ENCODE measurements at regions not wholly inside any gene's neighbourhood (a gene's known extent, or its start where the extent isn't known, plus 50 kb on each side); places are given as distances from the start of the nearest gene placed in this dataset.

- Histone ChIP-seq H3K4me3 (ENCODE audit: low read length) (no peak overlapping the region), H3K9me3 (ENCODE audit: control insufficient read depth, insufficient read depth, low read length) (no peaks in the 10 kb centered on the region), H3K36me3 (ENCODE audit: control insufficient read depth, insufficient read depth, low read length) (no peaks in the 10 kb centered on the region), H3K27ac (ENCODE audit: low read length) (no peak overlapping the region), H3K27me3 (ENCODE audit: control insufficient read depth, insufficient read depth, low read length) (no peaks in the 10 kb centered on the region), H3K4me1 (ENCODE audit: control insufficient read depth, insufficient read depth, low read length) (no peaks in the 10 kb centered on the region)
- 93% methylated on average over 5 of the region's 5 CpGs for WGBS (ENCODE audit: insufficient coverage)
- no peaks in the 10 kb centered on the region for H3K4me1 Mint-ChIP-seq
- H3K9me3 Mint-ChIP-seq = no peaks in the 10 kb centered on the region
- DNase-seq = no peak
- peaks cover 0 to 3% of the 10 kb centered on the region in 2 donors for H3K27me3 Mint-ChIP-seq (ENCODE audit: low read depth in 2 of 2)
- H3K27ac Mint-ChIP-seq = no peak overlapping the region
- no peak for ATAC-seq
- intact Hi-C loops (cut with micrococcal nuclease) = no loop called here
- H3K4me3 Mint-ChIP-seq = no peak overlapping the region
- no peak for TF ChIP-seq CTCF (IDR thresholded peaks at IDR 0.05)
- no peaks in the 10 kb centered on the region for H3K36me3 Mint-ChIP-seq
These were observed 156.0 kb upstream of the ARHGAP5 start for GRCh38 chr14:31920989-31921650.

DNA sequence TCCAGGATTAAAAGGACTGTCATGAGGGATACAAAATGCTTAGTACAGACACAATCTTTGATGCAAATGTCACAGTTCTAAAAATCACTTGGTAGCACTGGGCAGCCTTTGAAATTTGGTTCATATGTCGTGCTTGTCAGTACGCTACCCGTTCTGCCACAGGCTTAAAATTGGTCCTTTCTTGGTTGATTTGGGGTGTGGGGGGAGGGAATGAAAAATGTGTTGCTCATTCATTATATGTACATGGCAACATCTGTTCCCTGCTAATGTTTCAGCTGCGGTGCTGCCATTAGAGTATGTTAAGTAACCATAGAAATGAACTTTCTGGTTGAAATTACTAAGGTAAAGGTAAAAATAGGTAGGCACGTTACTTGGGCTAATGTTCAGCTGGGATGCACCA, 155.4 kb upstream of the ARHGAP5 start:
- no peak for TF ChIP-seq CTCF (IDR thresholded peaks at IDR 0.05)
- intact Hi-C loops (cut with micrococcal nuclease) = no loop called here
- Mint-ChIP-seq H3K27ac (no peak overlapping the region), H3K9me3 (no peaks in the 10 kb centered on the region), H3K4me1 (no peaks in the 10 kb centered on the region), H3K36me3 (no peaks in the 10 kb centered on the region), H3K4me3 (no peak overlapping the region), H3K27me3 (ENCODE audit: low read depth in 2 of 2) (peaks cover 0 to 3% of the 10 kb centered on the region in 2 donors)
- Histone ChIP-seq H3K27ac (ENCODE audit: low read length) (no peak overlapping the region), H3K36me3 (ENCODE audit: control insufficient read depth, insufficient read depth, low read length) (no peaks in the 10 kb centered on the region), H3K27me3 (ENCODE audit: control insufficient read depth, insufficient read depth, low read length) (no peaks in the 10 kb centered on the region), H3K4me3 (ENCODE audit: low read length) (no peak overlapping the region), H3K9me3 (ENCODE audit: control insufficient read depth, insufficient read depth, low read length) (no peaks in the 10 kb centered on the region), H3K4me1 (ENCODE audit: control insufficient read depth, insufficient read depth, low read length) (no peaks in the 10 kb centered on the region)
- DNase-seq (no peak), ATAC-seq (no peak)
- WGBS (ENCODE audit: insufficient coverage) = 92% methylated on average over 5 of the region's 5 CpGs

GRCh38 chr14:31926123-31926522, 151.0 kb upstream of the ARHGAP5 start:
- no peak overlapping the region for H3K27ac Mint-ChIP-seq
- TF ChIP-seq CTCF (IDR thresholded peaks at IDR 0.05) = peak; percentile 42
- Histone ChIP-seq H3K27ac (ENCODE audit: low read length) (no peak overlapping the region), H3K4me1 (ENCODE audit: control insufficient read depth, insufficient read depth, low read length) (no peaks in the 10 kb centered on the region), H3K9me3 (ENCODE audit: control insufficient read depth, insufficient read depth, low read length) (no peaks in the 10 kb centered on the region), H3K4me3 (ENCODE audit: low read length) (no peak overlapping the region), H3K27me3 (ENCODE audit: control insufficient read depth, insufficient read depth, low read length) (no peaks in the 10 kb centered on the region), H3K36me3 (ENCODE audit: control insufficient read depth, insufficient read depth, low read length) (no peaks in the 10 kb centered on the region)
- H3K36me3 Mint-ChIP-seq = no peaks in the 10 kb centered on the region
- WGBS (ENCODE audit: insufficient coverage) = no CpG with 5 or more reads among the region's 1 CpG
- no peaks in the 10 kb centered on the region for H3K9me3 Mint-ChIP-seq
- DNase-seq (peak in 1 of 2 donors; percentile 67), ATAC-seq (no peak)
- peaks cover 0 to 5% of the 10 kb centered on the region in 2 donors for H3K4me1 Mint-ChIP-seq
- no peak overlapping the region for H3K4me3 Mint-ChIP-seq
- intact Hi-C loops (cut with micrococcal nuclease) = loop anchor here (2.0 kb wide), 2 partner anchors 327 to 635 kb away; no protein-coding TSS in a partner anchor
- no peaks in the 10 kb centered on the region for H3K27me3 Mint-ChIP-seq (ENCODE audit: low read depth in 2 of 2)
